ENCODE measurements at regions not wholly inside any gene's neighbourhood (a gene's known extent, or its start where the extent isn't known, plus 50 kb on each side); places are given as distances from the start of the nearest gene placed in this dataset.

DNA sequence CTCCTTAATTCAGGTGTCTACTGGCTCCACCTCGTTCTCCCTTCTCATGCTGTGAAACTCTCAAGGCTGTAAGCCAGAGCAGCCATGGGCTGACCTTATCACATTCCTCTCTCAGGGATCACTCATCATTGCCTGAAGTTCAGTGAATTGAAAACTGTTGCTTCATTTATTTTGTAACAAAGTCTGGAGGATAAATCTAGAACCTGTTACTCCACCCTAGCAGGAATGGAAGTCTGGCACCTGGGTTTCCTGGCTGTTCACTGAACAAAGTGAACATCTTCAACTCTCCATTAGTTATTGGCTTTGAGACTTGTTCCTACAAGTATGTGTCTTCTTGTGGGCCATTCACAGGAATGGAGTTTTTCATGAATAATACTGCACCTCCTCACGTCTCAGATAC, 584.1 kb downstream of the PTPRU start:
- no peak for TF ChIP-seq REST (IDR thresholded peaks at IDR 0.05; ENCODE audit: insufficient read depth in 1 of 2, low read depth in 2 of 2, low read length in 2 of 2)
- TF ChIP-seq FOXP2 (optimal IDR thresholded peaks at IDR 0.05; ENCODE audit: borderline replicate concordance, extremely low read depth, extremely low read length, insufficient read depth), result no peak
- no peak for TF ChIP-seq TAF1 (IDR thresholded peaks at IDR 0.05; ENCODE audit: borderline replicate concordance, insufficient read depth, low read length)
- TF ChIP-seq POLR2AphosphoS5 (IDR thresholded peaks at IDR 0.05; ENCODE audit: low read depth, low read length), result no peak
- TF ChIP-seq SIN3A (IDR thresholded peaks at IDR 0.05; ENCODE audit: borderline replicate concordance, insufficient read depth, low read length), result no peak

DNA sequence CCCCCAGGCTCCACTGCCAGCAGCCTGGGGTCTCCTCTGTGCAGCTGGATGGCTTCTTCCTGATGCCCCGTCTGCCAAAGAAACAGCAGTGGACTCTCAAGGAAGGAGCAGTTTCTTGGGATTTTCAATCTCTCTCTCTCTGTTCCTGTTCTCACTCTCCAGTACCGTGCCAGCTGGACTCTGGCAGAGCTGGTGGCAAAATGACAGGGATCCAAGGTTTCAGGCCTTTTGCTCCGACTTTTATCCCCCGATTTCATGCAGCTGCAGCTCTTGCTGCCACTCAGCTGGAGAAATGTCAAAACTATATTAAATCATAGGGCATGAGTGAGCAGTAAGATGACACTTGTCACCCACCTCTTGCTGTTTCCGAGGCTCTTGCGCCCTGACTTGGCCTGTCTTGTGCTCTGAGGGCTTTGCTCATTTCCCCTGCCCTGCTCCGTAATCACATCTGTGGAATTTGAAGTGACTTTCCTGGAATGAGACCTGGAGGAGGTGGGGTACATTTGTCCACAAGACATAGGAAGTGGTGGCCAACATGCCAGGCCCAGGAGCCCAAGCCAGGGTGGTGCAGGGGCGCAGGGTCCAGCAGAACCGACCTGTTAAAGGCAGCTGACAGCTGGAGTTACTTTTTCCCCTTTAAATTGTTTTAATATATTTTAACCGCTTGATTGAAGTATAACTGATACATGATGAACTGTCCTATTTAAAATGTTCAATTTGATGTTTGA, 576.2 kb downstream of the PTPRU start:
- TF ChIP-seq POLR2AphosphoS5 (IDR thresholded peaks at IDR 0.05; ENCODE audit: low read depth, low read length), result no peak
- no peak for TF ChIP-seq SIN3A (IDR thresholded peaks at IDR 0.05; ENCODE audit: borderline replicate concordance, insufficient read depth, low read length)
- no peak for TF ChIP-seq FOXP2 (optimal IDR thresholded peaks at IDR 0.05; ENCODE audit: borderline replicate concordance, extremely low read depth, extremely low read length, insufficient read depth)
- no peak for TF ChIP-seq REST (IDR thresholded peaks at IDR 0.05; ENCODE audit: insufficient read depth in 1 of 2, low read depth in 2 of 2, low read length in 2 of 2)
- TF ChIP-seq TAF1 (IDR thresholded peaks at IDR 0.05; ENCODE audit: borderline replicate concordance, insufficient read depth, low read length), result no peak

- TF ChIP-seq SIN3A (IDR thresholded peaks at IDR 0.05; ENCODE audit: borderline replicate concordance, insufficient read depth, low read length) (no peak), FOXP2 (optimal IDR thresholded peaks at IDR 0.05; ENCODE audit: borderline replicate concordance, extremely low read depth, extremely low read length, insufficient read depth) (no peak), TAF1 (IDR thresholded peaks at IDR 0.05; ENCODE audit: borderline replicate concordance, insufficient read depth, low read length) (no peak), POLR2AphosphoS5 (IDR thresholded peaks at IDR 0.05; ENCODE audit: low read depth, low read length) (no peak), REST (IDR thresholded peaks at IDR 0.05; ENCODE audit: insufficient read depth in 1 of 2, low read depth in 2 of 2, low read length in 2 of 2) (no peak)
Observed at GRCh38 chr1:29811727-29812407, 575.5 kb downstream of the PTPRU start.

- no peak for TF ChIP-seq REST (IDR thresholded peaks at IDR 0.05; ENCODE audit: insufficient read depth in 1 of 2, low read depth in 2 of 2, low read length in 2 of 2)
- no peak for TF ChIP-seq SIN3A (IDR thresholded peaks at IDR 0.05; ENCODE audit: borderline replicate concordance, insufficient read depth, low read length)
- TF ChIP-seq TAF1 (IDR thresholded peaks at IDR 0.05; ENCODE audit: borderline replicate concordance, insufficient read depth, low read length), result no peak
Observed at GRCh38 chr1:29811247-29811646, 574.9 kb downstream of the PTPRU start.

Measured in PFSK-1 (cell line).